ENCODE measurements at regions not wholly inside any gene's neighbourhood (a gene's known extent, or its start where the extent isn't known, plus 50 kb on each side); places are given as distances from the start of the nearest gene placed in this dataset.

DNA sequence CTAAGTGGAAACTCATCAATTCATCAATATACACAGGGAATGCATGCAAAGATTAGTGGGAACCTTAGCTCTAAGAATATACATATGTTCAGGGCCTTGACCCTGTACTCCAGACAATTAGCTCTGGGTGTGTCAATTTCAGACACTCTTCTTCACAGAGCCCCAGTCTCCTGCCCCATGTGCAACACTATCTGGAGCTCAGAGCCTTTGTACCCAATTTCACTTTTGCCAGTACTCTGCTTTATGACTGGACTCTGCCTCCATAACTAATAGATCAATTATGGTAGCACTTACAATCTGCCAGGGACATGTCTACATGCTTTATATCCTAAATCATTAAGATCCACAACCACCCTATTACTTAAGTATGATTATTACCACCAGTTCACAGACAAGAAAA lies 152.5 kb upstream of the PLEKHG7 start:
- H4K20me1 ChIP-seq (ENCODE audit: low read length): no peaks in the 10 kb centered on the region
- TF ChIP-seq, protein P1, sequence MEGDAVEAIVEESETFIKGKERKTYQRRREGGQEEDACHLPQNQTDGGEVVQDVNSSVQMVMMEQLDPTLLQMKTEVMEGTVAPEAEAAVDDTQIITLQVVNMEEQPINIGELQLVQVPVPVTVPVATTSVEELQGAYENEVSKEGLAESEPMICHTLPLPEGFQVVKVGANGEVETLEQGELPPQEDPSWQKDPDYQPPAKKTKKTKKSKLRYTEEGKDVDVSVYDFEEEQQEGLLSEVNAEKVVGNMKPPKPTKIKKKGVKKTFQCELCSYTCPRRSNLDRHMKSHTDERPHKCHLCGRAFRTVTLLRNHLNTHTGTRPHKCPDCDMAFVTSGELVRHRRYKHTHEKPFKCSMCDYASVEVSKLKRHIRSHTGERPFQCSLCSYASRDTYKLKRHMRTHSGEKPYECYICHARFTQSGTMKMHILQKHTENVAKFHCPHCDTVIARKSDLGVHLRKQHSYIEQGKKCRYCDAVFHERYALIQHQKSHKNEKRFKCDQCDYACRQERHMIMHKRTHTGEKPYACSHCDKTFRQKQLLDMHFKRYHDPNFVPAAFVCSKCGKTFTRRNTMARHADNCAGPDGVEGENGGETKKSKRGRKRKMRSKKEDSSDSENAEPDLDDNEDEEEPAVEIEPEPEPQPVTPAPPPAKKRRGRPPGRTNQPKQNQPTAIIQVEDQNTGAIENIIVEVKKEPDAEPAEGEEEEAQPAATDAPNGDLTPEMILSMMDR (conservative IDR thresholded peaks at IDR 0.05; ENCODE audit: low read depth, low read length): no peak
- TF ChIP-seq EZH2phosphoT487 (IDR thresholded peaks at IDR 0.05; ENCODE audit: borderline replicate concordance, low read length): no peak
- TF ChIP-seq EZH2 (IDR thresholded peaks at IDR 0.05; ENCODE audit: low read length, unreplicated experiment): no peak
- H3F3A ChIP-seq (ENCODE audit: low read length, unreplicated experiment): no peaks in the 10 kb centered on the region
- H3K36me3 ChIP-seq (ENCODE audit: low read depth, low read length): no peaks in the 10 kb centered on the region
- BruUV-seq (replicated peaks): no TSS peak
- H2AFZ ChIP-seq (ENCODE audit: low read length): no peak overlapping the region
- no peaks in the 10 kb centered on the region for H3K9me3 ChIP-seq (ENCODE audit: low read length)
- intact Hi-C loops (cut with micrococcal nuclease): no loop called here
- H3K79me2 ChIP-seq (ENCODE audit: low read length): no peaks in the 10 kb centered on the region
- no peak overlapping the region for H3K27ac ChIP-seq (ENCODE audit: low read length)
- no peaks in the 10 kb centered on the region for H3K27me3 ChIP-seq (ENCODE audit: low read length)
- DNase-seq: no peak
- H3K9me2 ChIP-seq (replicated peaks; ENCODE audit: low read length): no peaks in the 10 kb centered on the region
- ChIA-PET POLR2A (ENCODE audit: unreplicated experiment) (no interaction called here), CTCF (interaction anchor here (0.5 kb wide), 1 partner anchor 357 kb away, joined by 3 read pairs; no protein-coding TSS in a partner anchor)
- H3K9ac ChIP-seq (ENCODE audit: low read length): no peak overlapping the region
- no peak overlapping the region for H3K4me3 ChIP-seq (ENCODE audit: low read length)
- no peak overlapping the region for H3K4me2 ChIP-seq (ENCODE audit: low read length)
- no peak for ATAC-seq
- peaks cover 12% of the 10 kb centered on the region for H3K4me1 ChIP-seq (ENCODE audit: insufficient read depth, low read length)

DNA sequence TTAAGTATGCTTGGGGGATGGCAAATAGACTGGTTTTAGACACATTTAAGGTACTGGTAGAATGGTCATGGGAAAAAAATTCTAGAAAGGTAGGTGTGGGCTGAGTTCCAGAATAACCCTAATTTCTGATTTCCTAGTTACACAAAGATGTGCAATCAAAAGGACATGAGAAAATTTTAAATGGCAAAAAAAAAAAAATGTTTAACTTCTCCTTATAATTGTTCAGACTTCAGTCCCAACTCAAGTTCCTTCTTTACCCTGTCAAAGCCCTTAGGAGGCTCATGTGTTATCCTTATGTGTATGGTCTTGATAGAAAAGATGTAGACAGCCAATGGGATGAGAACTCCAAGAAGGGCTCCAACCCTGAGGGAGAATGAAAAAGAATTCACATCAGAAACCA lies 153.3 kb upstream of the PLEKHG7 start:
- no peaks in the 10 kb centered on the region for H3F3A ChIP-seq (ENCODE audit: low read length, unreplicated experiment)
- intact Hi-C loops (cut with micrococcal nuclease): no loop called here
- no peaks in the 10 kb centered on the region for H3K36me3 ChIP-seq (ENCODE audit: low read depth, low read length)
- no peak overlapping the region for H3K9ac ChIP-seq (ENCODE audit: low read length)
- ATAC-seq: no peak
- H3K79me2 ChIP-seq (ENCODE audit: low read length): no peaks in the 10 kb centered on the region
- H3K9me3 ChIP-seq (ENCODE audit: low read length): no peaks in the 10 kb centered on the region
- CTCF ChIA-PET: no interaction called here
- H3K27me3 ChIP-seq (ENCODE audit: low read length): no peaks in the 10 kb centered on the region
- TF ChIP-seq, protein P1 (conservative IDR thresholded peaks at IDR 0.05; ENCODE audit: low read depth, low read length): no peak
- TF ChIP-seq EZH2 (IDR thresholded peaks at IDR 0.05; ENCODE audit: low read length, unreplicated experiment): no peak
- H3K4me1 ChIP-seq (ENCODE audit: insufficient read depth, low read length): peaks cover 12% of the 10 kb centered on the region
- no peaks in the 10 kb centered on the region for H4K20me1 ChIP-seq (ENCODE audit: low read length)
- H3K27ac ChIP-seq (ENCODE audit: low read length): no peak overlapping the region
- H3K9me2 ChIP-seq (replicated peaks; ENCODE audit: low read length): no peaks in the 10 kb centered on the region
- no peak overlapping the region for H2AFZ ChIP-seq (ENCODE audit: low read length)
- no TSS peak for BruUV-seq (replicated peaks)
- no peak for DNase-seq
- no peak overlapping the region for H3K4me3 ChIP-seq (ENCODE audit: low read length)
- POLR2A ChIA-PET (ENCODE audit: unreplicated experiment): no interaction called here
- H3K4me2 ChIP-seq (ENCODE audit: low read length): no peak overlapping the region

DNA sequence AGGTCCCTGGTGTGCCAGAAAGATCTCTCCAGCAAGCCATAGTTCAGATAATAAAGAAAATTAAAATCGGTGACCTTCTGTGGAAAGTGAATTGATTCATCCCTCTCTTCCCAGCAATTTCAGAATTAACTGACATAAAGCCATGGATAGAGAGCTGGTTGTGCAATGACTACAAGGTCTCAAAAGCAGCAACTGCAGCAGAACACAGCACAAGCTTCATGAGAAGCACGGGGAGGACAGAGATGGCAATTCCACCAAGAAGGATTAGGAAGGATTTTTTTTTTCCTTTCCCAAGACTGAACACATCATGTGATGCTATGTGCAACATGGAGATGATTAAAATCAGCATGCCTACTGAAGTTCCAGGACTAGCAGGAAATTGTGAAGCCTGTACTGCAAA lies 154.9 kb upstream of the PLEKHG7 start:
- no peak overlapping the region for H3K4me2 ChIP-seq (ENCODE audit: low read length)

More for the DNA sequence above, 154.9 kb upstream of the PLEKHG7 start:
- Histone ChIP-seq H3K79me2 (ENCODE audit: low read length) (no peaks in the 10 kb centered on the region), H4K20me1 (ENCODE audit: low read length) (no peaks in the 10 kb centered on the region), H3K4me1 (ENCODE audit: insufficient read depth, low read length) (peaks cover 28% of the 10 kb centered on the region), H3K27ac (ENCODE audit: low read length) (no peak overlapping the region), H3K9me2 (replicated peaks; ENCODE audit: low read length) (no peaks in the 10 kb centered on the region), H3K27me3 (ENCODE audit: low read length) (no peaks in the 10 kb centered on the region), H3K9ac (ENCODE audit: low read length) (no peak overlapping the region), H3K36me3 (ENCODE audit: low read depth, low read length) (no peaks in the 10 kb centered on the region), H2AFZ (ENCODE audit: low read length) (no peak overlapping the region), H3K4me3 (ENCODE audit: low read length) (no peak overlapping the region), H3K9me3 (ENCODE audit: low read length) (no peaks in the 10 kb centered on the region), H3F3A (ENCODE audit: low read length, unreplicated experiment) (no peaks in the 10 kb centered on the region)
- BruUV-seq (replicated peaks): no TSS peak
- ChIA-PET POLR2A (ENCODE audit: unreplicated experiment) (no interaction called here), CTCF (no interaction called here)
- intact Hi-C loops (cut with micrococcal nuclease): no loop called here
- DNase-seq (no peak), ATAC-seq (no peak)
- TF ChIP-seq, protein P1 (conservative IDR thresholded peaks at IDR 0.05; ENCODE audit: low read depth, low read length): no peak
- no peak for TF ChIP-seq EZH2phosphoT487 (IDR thresholded peaks at IDR 0.05; ENCODE audit: borderline replicate concordance, low read length)
- TF ChIP-seq EZH2 (IDR thresholded peaks at IDR 0.05; ENCODE audit: low read length, unreplicated experiment): no peak
